ENCODE measurements at regions not wholly inside any gene's neighbourhood (a gene's known extent, or its start where the extent isn't known, plus 50 kb on each side); places are given as distances from the start of the nearest gene placed in this dataset.

DNA sequence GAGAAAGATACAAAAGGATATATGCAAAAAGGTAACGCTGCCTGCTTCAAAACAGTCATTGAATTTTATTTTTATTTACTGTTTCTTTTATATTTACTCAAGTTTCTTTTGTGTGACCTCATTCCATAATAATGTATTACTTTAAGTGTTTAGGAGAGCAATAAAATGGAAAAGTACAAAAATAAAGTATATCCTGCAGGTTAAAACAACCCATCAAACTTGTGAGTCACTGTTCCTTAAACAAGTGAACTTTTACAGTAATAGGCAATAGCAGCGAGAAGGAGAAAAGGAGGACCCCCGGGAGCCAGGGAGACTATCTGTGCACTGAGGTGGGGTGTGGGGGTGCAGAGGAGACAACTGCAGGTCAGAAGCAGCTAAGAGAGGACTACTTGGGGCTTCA is 124.5 kb downstream of the EN1 start:
- TF ChIP-seq CTCF (conservative IDR thresholded peaks at IDR 0.05; ENCODE audit: low read depth): no peak
- POLR2A ChIA-PET (ENCODE audit: low non-redundant PET): no interaction called here
- CTCF ChIA-PET: interaction anchor here (0.6 kb wide), 3 partner anchors 89 to 133 kb away, joined by 3 read pairs; no protein-coding TSS in a partner anchor
- no peak for DNase-seq (ENCODE audit: low spot score)
- peak overlapping the region; percentile 72 for H3K27ac ChIP-seq

DNA sequence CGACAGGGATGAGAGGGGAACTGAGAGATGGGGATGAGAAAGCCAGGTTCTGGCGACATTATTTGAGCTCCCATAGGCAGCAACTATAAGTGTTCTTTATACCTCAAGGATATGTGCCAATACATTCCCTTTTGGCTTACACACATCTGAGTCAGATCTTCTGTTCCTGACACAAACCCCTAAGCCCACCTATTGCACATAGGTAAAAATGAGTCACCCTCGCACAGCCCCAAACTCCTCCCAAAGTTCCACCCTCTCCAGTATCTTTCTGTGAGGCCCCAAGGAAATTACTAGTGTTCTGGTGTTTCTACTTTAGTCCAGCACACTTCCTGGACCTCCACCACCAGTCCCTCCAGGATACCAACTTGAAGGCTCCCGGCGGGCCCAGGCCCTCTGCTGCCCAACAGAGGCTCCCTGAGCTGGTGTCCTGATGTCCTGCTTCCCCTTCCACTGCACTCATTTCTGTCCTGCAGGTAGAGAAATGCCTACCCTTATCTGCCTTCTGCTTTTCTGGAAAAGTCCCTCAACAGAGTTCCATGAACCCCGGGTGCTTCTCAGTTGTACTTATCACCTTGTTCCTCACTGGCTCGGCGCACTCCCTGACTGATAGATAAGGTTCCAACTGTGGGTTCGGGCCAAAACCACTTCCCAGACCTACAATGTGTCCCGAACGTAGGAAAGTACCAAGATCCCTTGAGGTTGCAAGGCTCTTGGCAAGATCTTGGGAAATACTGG is 125.5 kb downstream of the EN1 start:
- peak overlapping the region; percentile 67 for H3K27ac ChIP-seq
- peak; percentile 93 for DNase-seq (ENCODE audit: low spot score)
- ChIA-PET POLR2A (ENCODE audit: low non-redundant PET) (no interaction called here), CTCF (interaction anchor here (0.6 kb wide), 1 partner anchor 90 kb away, joined by 3 read pairs; no protein-coding TSS in a partner anchor)
- no peak for TF ChIP-seq CTCF (conservative IDR thresholded peaks at IDR 0.05; ENCODE audit: low read depth)

DNA sequence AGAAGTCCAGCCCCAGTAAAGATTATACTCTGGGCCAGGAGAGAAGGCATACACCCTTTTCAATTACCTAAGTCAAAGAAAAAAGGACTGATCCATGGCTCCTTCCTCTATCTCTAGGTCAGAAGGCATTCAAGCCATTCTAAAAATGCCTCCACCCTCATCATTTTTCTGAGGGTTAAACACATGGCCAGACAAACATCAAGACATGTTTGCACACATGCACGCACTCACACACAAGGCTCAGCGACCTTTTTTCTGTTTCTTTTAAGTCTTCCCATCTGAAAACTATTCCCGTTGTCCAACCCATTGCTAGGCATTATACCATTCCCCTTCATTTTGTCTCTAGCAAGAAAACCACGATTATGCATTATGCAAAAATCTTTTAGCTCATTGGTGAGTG is 126.6 kb downstream of the EN1 start:
- POLR2A ChIA-PET (ENCODE audit: low non-redundant PET): no interaction called here
- TF ChIP-seq CTCF (conservative IDR thresholded peaks at IDR 0.05; ENCODE audit: low read depth): no peak
- H3K27ac ChIP-seq: no peak overlapping the region
- no peak for DNase-seq (ENCODE audit: low spot score)
- CTCF ChIA-PET: no interaction called here

DNA sequence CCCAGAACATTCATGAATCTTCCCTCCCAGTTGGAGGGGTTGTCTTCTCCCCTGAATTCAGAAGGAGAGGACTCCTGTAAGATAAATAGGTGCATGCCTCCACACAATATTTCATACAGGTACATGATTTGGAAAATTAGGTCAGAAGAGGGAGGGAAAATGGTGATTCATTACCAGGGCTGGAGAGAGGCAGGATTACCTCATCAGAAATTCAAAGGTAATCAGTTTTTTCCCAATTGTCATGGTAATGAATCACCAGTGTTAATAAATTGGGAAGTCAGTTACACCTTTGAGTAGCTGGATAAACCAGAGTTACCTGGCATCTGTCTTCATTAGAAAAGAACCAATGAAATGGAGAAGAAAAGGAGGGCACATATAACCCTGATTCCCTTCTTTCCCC is 128.5 kb downstream of the EN1 start:
- TF ChIP-seq CTCF (conservative IDR thresholded peaks at IDR 0.05; ENCODE audit: low read depth): no peak
- POLR2A ChIA-PET (ENCODE audit: low non-redundant PET): no interaction called here
- H3K27ac ChIP-seq: no peak overlapping the region
- peak; percentile 57 for DNase-seq (ENCODE audit: low spot score)
- CTCF ChIA-PET: interaction anchor here (0.6 kb wide), 1 partner anchor 53 kb away, joined by 6 read pairs; no protein-coding TSS in a partner anchor

DNA sequence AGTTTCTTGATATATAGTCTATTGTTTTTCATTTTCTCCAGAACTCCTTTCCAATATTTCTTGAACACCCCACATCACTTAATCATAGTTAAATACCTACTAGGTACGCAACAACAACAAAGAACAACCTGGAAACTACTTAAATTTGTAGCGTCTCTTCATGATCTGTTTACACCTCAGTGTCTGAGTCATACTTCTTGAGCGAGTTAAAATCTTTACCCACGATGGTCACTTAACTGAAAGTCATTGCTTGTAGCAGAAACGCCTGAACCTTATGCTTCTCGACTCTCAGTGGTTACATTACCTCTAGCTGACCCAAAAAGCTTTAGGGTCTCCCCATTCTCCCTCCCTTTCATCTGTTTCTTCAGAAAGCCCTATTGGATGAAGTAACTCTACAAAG is 131.3 kb downstream of the EN1 start:
- no peak for TF ChIP-seq CTCF (conservative IDR thresholded peaks at IDR 0.05; ENCODE audit: low read depth)
- DNase-seq (ENCODE audit: low spot score): no peak
- no peak overlapping the region for H3K27ac ChIP-seq
- CTCF ChIA-PET: no interaction called here
- POLR2A ChIA-PET (ENCODE audit: low non-redundant PET): no interaction called here

- POLR2A ChIA-PET (ENCODE audit: low non-redundant PET): no interaction called here
- TF ChIP-seq CTCF (conservative IDR thresholded peaks at IDR 0.05; ENCODE audit: low read depth): no peak
- CTCF ChIA-PET: no interaction called here
- H3K27ac ChIP-seq: no peak overlapping the region
- no peak for DNase-seq (ENCODE audit: low spot score)
Measured at GRCh38 chr2:118714118-118714517, 133.3 kb downstream of the EN1 start.

Data from RWPE1 (cell line).